Tongue (tissue), 1 donor: ENCODE measurements at regions not wholly inside any gene's neighbourhood (a gene's known extent, or its start where the extent isn't known, plus 50 kb on each side); places are given as distances from the start of the nearest gene placed in this dataset.
"Not testable (repeated sequence)": the region's sequence is repeated elsewhere in the genome, so short reads cannot be mapped to it uniquely, and the experiment has no call there.

ENCODE experiments used
- DNase-seq: peaks from one replicate; pipeline ENCODE4 v3.0.0-alpha.2; 2015

- no peak for DNase-seq
These were observed 1367.1 kb downstream of the STIM2 start for GRCh38 chr4:28227764-28228163.

- no peak for DNase-seq
These were observed 1368.2 kb downstream of the STIM2 start for GRCh38 chr4:28228561-28229491.

GRCh38 chr4:28232376-28232775 is 1371.7 kb downstream of the STIM2 start:
- DNase-seq: no peak

GRCh38 chr4:28232951-28233350 is 1372.3 kb downstream of the STIM2 start:
- DNase-seq: no peak

- no peak for DNase-seq
These were observed 1373.1 kb downstream of the STIM2 start for GRCh38 chr4:28233724-28234123.

GRCh38 chr4:28238876-28239275 is 1378.2 kb downstream of the STIM2 start:
- no peak for DNase-seq

GRCh38 chr4:28241021-28241420 is 1380.4 kb downstream of the STIM2 start:
- DNase-seq: no peak

GRCh38 chr4:28247805-28248204 is 1387.2 kb downstream of the STIM2 start:
- no peak for DNase-seq

GRCh38 chr4:28248269-28248668 is 1387.6 kb downstream of the STIM2 start:
- DNase-seq: no peak

GRCh38 chr4:28250646-28251045 is 1390.0 kb downstream of the STIM2 start:
- no peak for DNase-seq

GRCh38 chr4:28251831-28252230 is 1391.2 kb downstream of the STIM2 start:
- DNase-seq: no peak

- no peak for DNase-seq
These were observed 1393.4 kb downstream of the STIM2 start for GRCh38 chr4:28254003-28254402.

- DNase-seq: no peak
These were observed 1395.7 kb downstream of the STIM2 start for GRCh38 chr4:28256295-28256694.

GRCh38 chr4:28259951-28260350 is 1399.3 kb downstream of the STIM2 start:
- no peak for DNase-seq

- no peak for DNase-seq
These were observed 1406.5 kb downstream of the STIM2 start for GRCh38 chr4:28267166-28267565.

- no peak for DNase-seq
These were observed 1408.8 kb downstream of the STIM2 start for GRCh38 chr4:28269426-28269825.

- peak; percentile 9 for DNase-seq
These were observed 1417.3 kb downstream of the STIM2 start for GRCh38 chr4:28277931-28278330.

GRCh38 chr4:28278676-28279075 is 1418.0 kb downstream of the STIM2 start:
- no peak for DNase-seq

GRCh38 chr4:28279249-28279648 is 1418.6 kb downstream of the STIM2 start:
- no peak for DNase-seq

- not testable (repeated sequence) for DNase-seq
These were observed 1425.6 kb downstream of the STIM2 start for GRCh38 chr4:28286266-28286665.

GRCh38 chr4:28287831-28288233 is 1427.2 kb downstream of the STIM2 start:
- DNase-seq: no peak

GRCh38 chr4:28296239-28296638 is 1435.6 kb downstream of the STIM2 start:
- no peak for DNase-seq

- no peak for DNase-seq
These were observed 1450.3 kb downstream of the STIM2 start for GRCh38 chr4:28310926-28311325.

GRCh38 chr4:28312497-28312896 is 1451.9 kb downstream of the STIM2 start:
- not testable (repeated sequence) for DNase-seq
